ENCODE measurements at regions not wholly inside any gene's neighbourhood (a gene's known extent, or its start where the extent isn't known, plus 50 kb on each side); places are given as distances from the start of the nearest gene placed in this dataset.
"Not testable (repeated sequence)": the region's sequence is repeated elsewhere in the genome, so short reads cannot be mapped to it uniquely, and the experiment has no call there.

- DNase-seq, result no peak
- intact Hi-C loops (cut with DNase I; ENCODE audit: low total_unique reads), result no loop called here
- Histone ChIP-seq H3K9me3 (no peaks in the 10 kb centered on the region), H3K4me3 (no peak overlapping the region), H3K4me1 (no peaks in the 10 kb centered on the region), H3K27ac (no peak overlapping the region), H3K27me3 (no peaks in the 10 kb centered on the region), H3K36me3 (no peaks in the 10 kb centered on the region)
- TF ChIP-seq CTCF (IDR thresholded peaks at IDR 0.05), result no peak
- TF ChIP-seq POLR2A (IDR thresholded peaks at IDR 0.05), result no peak
Observed at GRCh38 chr18:60248336-60249330, 123.9 kb downstream of the MC4R start.

- Histone ChIP-seq H3K36me3 (no peaks in the 10 kb centered on the region), H3K4me1 (no peaks in the 10 kb centered on the region), H3K4me3 (no peak overlapping the region), H3K27me3 (no peaks in the 10 kb centered on the region), H3K27ac (no peak overlapping the region), H3K9me3 (no peaks in the 10 kb centered on the region)
- DNase-seq, result no peak
- intact Hi-C loops (cut with DNase I; ENCODE audit: low total_unique reads), result no loop called here
- no peak for TF ChIP-seq POLR2A (IDR thresholded peaks at IDR 0.05)
- TF ChIP-seq CTCF (IDR thresholded peaks at IDR 0.05), result no peak
Observed at GRCh38 chr18:60247103-60247502, 125.5 kb downstream of the MC4R start.

- Histone ChIP-seq H3K4me3 (no peak overlapping the region), H3K27ac (no peak overlapping the region), H3K36me3 (no peaks in the 10 kb centered on the region), H3K4me1 (no peaks in the 10 kb centered on the region), H3K27me3 (no peaks in the 10 kb centered on the region), H3K9me3 (no peaks in the 10 kb centered on the region)
- intact Hi-C loops (cut with DNase I; ENCODE audit: low total_unique reads), result no loop called here
- TF ChIP-seq POLR2A (IDR thresholded peaks at IDR 0.05) (no peak), CTCF (IDR thresholded peaks at IDR 0.05) (no peak)
- DNase-seq, result no peak
Observed at GRCh38 chr18:60246606-60247005, 126.0 kb downstream of the MC4R start.

GRCh38 chr18:60245096-60245495 is 127.5 kb downstream of the MC4R start:
- no peaks in the 10 kb centered on the region for H3K9me3 ChIP-seq
- no peaks in the 10 kb centered on the region for H3K36me3 ChIP-seq
- intact Hi-C loops (cut with DNase I; ENCODE audit: low total_unique reads), result no loop called here
- no peak for DNase-seq
- no peaks in the 10 kb centered on the region for H3K27me3 ChIP-seq
- no peak overlapping the region for H3K27ac ChIP-seq
- H3K4me3 ChIP-seq, result no peak overlapping the region
- TF ChIP-seq POLR2A (IDR thresholded peaks at IDR 0.05) (no peak), CTCF (IDR thresholded peaks at IDR 0.05) (no peak)
- H3K4me1 ChIP-seq, result no peaks in the 10 kb centered on the region

GRCh38 chr18:60239024-60239710 is 133.4 kb downstream of the MC4R start:
- H3K4me3 ChIP-seq; H3K4me1 ChIP-seq; H3K27ac ChIP-seq; DNase-seq; intact Hi-C loops (cut with DNase I; ENCODE audit: low total_unique reads); H3K36me3 ChIP-seq; H3K27me3 ChIP-seq; H3K9me3 ChIP-seq: not testable (repeated sequence)
